GM21723 (cell line): ENCODE measurements at regions not wholly inside any gene's neighbourhood (a gene's known extent, or its start where the extent isn't known, plus 50 kb on each side); places are given as distances from the start of the nearest gene placed in this dataset.

ENCODE experiments used
- ATAC-seq: cut with Tn5 transposase; IDR thresholded peaks from one replicate; pipeline ENCODE4 v1.9.1; 2021; ENCODE audit warnings: mild to moderate bottlenecking, moderate library complexity; ENCODE audit not compliant: unreplicated experiment

GRCh38 chr16:76612497-76612896, 335.3 kb downstream of the CNTNAP4 start:
- ATAC-seq = no peak

DNA sequence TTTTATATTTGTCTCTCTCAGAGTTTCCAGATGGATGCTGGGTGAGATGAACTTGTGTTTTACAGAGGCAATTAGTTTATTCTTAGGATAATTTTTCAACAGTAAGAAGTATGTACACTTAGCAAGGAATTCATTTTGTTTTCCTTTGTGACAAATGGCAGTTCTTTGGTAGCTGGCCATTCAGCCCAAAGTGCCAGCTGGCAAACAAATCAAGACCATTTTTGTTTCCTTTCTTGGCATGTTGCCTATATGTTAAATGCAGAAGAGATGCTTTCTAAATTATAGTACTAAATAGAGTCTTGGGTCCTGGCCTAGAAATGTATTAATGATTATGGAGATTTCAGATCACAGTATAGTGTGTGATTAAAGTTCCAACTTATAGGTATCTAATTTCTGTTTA, 337.1 kb downstream of the CNTNAP4 start:
- ATAC-seq = no peak

DNA sequence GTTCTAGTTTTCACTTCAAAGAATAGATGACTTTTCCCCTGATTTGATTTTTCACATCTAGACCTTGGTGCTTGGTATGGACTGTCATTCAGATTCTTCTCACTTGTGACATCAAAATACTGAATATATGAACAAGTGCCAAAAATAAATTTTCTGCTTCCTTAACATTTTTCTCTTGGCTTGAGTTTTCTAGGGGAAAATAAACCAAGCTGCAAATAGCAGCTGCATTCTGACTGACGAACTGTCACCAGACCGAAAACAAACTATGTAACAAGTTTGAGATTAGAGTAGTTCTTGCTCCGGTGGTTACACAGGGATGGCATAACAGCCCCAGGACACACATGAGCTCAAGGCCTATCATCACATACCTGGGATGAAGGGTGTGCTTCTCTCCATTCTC, 345.7 kb downstream of the CNTNAP4 start:
- ATAC-seq = no peak

DNA sequence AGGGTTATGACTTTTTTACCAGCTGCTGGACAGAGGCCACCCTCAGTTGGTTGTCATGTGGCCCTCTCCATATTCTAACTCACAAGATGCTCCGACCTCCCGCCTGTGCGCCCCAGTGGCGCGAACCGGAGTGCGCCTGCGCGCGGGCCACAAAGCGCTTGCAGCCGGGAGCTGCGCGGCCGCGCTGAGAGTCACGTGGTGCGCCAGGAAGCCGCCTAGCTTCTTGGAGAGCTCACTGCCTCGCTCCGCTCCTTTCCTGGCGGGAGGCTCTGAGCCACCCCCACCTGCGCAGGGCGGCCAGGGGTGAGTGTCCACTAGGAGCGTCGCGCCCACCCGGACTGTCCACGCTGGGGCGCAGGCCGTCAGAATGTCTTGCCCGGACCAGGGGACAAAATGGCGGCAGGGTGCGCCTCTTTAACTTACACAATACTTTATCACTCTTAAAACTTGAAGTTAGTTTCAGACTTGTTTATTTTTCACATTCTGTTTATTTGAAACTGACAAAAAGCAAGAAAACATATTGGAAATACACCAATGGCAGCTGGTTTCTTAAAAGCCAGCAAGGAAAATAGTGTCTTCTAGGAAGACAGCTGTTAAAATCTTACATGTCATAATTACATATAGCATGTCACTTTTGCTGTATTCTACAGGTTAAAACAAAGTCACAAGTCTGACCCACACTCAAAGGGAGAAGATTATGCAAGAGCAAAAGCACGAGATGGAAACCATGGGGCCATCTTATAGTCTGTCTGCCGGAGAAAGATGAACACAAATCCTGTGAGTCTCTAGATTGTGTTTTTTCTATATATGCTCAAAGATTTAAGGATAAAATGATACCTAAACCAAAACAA, 357.9 kb downstream of the CNTNAP4 start:
- no peak for ATAC-seq

DNA sequence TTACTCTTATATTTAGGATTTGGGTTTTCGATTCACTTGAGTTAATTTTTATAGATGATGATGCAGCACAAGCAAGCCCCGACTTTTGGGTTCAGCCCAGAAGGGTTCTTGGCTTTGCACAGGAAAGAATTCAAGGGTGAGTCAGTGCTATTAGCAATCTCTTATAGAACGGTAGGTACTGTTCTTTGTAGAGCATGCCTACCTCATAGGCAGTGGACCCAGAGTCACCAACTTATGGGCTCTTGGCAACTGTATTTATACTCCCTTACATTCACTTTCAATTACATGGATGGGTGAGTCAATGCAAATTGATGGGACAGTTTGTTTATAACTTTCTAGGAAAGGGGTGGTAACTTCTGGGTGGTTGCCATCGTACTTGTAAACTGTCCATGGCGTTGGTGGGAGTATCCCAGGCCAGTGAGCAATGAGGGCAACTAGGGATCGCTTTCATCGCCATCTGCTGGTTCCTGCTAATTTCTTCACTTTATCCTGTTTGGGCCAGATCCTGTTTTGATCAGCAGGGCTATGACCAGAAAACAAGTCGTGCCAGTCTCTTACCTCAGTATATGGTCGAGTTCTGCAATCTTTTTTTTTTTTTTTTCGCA, 362.6 kb downstream of the CNTNAP4 start:
- no peak for ATAC-seq

GRCh38 chr16:76650582-76650981, 373.4 kb downstream of the CNTNAP4 start:
- no peak for ATAC-seq

GRCh38 chr16:76653390-76654026, 376.3 kb downstream of the CNTNAP4 start:
- no peak for ATAC-seq

GRCh38 chr16:76654088-76654820, 377.1 kb downstream of the CNTNAP4 start:
- no peak for ATAC-seq

DNA sequence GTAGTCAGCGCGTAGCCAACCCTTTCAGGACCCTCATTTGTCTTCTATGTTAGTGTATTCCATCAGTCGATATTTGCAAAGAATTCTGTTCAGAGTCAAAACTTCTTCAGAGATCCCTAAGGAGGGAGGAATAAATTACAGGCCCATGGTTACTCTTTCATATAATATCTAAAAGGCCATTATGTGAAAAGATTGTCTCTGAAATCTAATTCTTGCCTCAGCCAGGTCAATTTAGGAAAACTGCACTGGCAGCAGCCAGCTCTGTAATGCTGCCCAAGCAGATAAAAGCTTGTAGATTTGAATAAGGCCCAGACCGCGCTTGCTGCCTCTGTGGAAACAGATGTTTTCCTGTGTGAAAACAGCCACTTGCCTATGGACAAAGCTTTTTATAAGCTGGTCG, 379.8 kb downstream of the CNTNAP4 start:
- no peak for ATAC-seq

GRCh38 chr16:76661691-76662235, 384.6 kb downstream of the CNTNAP4 start:
- no peak for ATAC-seq

GRCh38 chr16:76665571-76666275, 388.5 kb downstream of the CNTNAP4 start:
- ATAC-seq = no peak

GRCh38 chr16:76668207-76668725, 391.1 kb downstream of the CNTNAP4 start:
- no peak for ATAC-seq

DNA sequence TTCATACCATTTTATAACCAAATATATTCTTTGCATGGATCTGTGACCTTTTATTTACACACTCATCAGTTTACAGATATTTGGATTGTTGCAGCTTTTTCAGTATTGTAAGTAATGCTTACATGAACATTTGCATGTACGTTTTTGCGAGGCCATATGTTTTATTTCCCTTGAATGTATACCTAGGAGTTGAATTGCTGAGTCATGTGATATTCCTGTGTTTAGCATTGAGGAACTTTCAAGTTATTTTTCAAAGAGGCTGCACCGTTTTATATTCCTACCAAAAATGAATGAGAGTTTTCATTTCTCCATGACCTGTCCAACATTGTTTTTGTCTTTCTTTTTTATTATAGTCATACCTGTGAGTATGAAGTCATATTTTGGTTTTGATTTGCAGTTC, 392.1 kb downstream of the CNTNAP4 start:
- no peak for ATAC-seq

GRCh38 chr16:76670125-76670857, 393.1 kb downstream of the CNTNAP4 start:
- no peak for ATAC-seq

GRCh38 chr16:76676356-76676755, 399.2 kb downstream of the CNTNAP4 start:
- no peak for ATAC-seq

- ATAC-seq = no peak
These were observed 404.1 kb downstream of the CNTNAP4 start for GRCh38 chr16:76681296-76681695.

- ATAC-seq = no peak
These were observed 405.9 kb downstream of the CNTNAP4 start for GRCh38 chr16:76683051-76683450.

- no peak for ATAC-seq
These were observed 419.7 kb downstream of the CNTNAP4 start for GRCh38 chr16:76696876-76697275.

- ATAC-seq = no peak
These were observed 428.7 kb downstream of the CNTNAP4 start for GRCh38 chr16:76705892-76706291.

DNA sequence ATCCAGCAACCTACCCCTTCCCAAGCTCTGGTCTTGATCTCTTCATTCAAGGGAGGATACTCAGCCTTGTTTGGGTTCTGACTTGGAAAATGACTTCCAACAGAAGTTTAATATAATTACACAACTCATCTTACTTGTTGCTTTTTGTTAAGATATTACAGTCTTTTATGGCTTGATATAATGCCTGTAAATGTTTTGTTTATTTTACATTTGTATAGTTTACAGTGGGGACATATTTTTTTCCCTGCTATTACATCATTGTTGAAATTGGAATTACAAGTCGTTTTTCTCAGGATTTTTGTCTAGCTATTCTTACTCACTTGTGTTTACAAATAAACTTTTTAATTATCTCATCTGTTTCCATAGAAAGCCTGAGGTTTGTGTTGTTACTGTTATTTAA, 436.0 kb downstream of the CNTNAP4 start:
- no peak for ATAC-seq
